K562 (cell line): ENCODE measurements at regions not wholly inside any gene's neighbourhood (a gene's known extent, or its start where the extent isn't known, plus 50 kb on each side); places are given as distances from the start of the nearest gene placed in this dataset.

Experiments used
- ATAC-seq: fragments of 200-7000 bp; cut with Tn5 transposase; 3 replicates; pipeline ENCODE4 v1.9.1; 2020; ENCODE audit warnings: moderate library complexity
- BruUV-seq: library from RNA; stranded (reverse); fragments of 400-500 nt; replicated peaks from 2 replicates; lab custom pipeline; 2021; lab: Mats Ljungman, UMichigan
- CTCF ChIA-PET: fragments of 300-600 bp; formaldehyde crosslinking; extraction: SDS; loops from one replicate; lab custom pipeline; 2021; ENCODE audit warnings: low intra/inter-chr PET ratio; lab: Yijun Ruan, JAX
- POLR2A ChIA-PET: fragments of 300-600, 350-650 bp; sonication (Branson Sonifier 250); formaldehyde crosslinking; extraction: SDS; loops from one replicate; lab custom pipeline; 2021; ENCODE audit warnings: antibody characterized with exemption, inconsistent platforms; lab: Yijun Ruan, JAX
- DNase-seq, 4 experiments: peaks; one replicate each; pipeline versions ENCODE4 v3.0.0 to v3.0.0-alpha.2; 2011 to 2018; ENCODE audit warnings: low spot score in 3 of 4, mixed read lengths in 3 of 4; ENCODE audit errors: extremely low read depth in 1 of 4
- FAIRE-seq: peaks from 2 replicates; lab custom pipeline; 2011; peaks lifted over from hg19 to GRCh38; lab: Jason Lieb, UNC
- H2AFZ ChIP-seq: 2 replicates; pipeline ENCODE4 v1.6.0; 2011; ENCODE audit warnings: low read depth, low read length, control low read depth, inconsistent platforms
- H3K27ac ChIP-seq: fragments of 200-600 bp; 3 replicates; pipeline ENCODE4 v1.8.0; 2011; ENCODE audit warnings: low read depth, mild to moderate bottlenecking, control low read depth, inconsistent platforms, low read length, moderate library complexity, mixed read lengths; ENCODE audit errors: extremely low read depth
- H3K27me3 ChIP-seq, 2 experiments: fragments of 300-600 bp in 1 of 2; 2 replicates in 1 of 2; 3 replicates in 1 of 2; pipeline versions ENCODE4 v1.6.0 to v1.8.0; 2011; ENCODE audit warnings: inconsistent platforms in 2 of 2, low read length in 2 of 2, mild to moderate bottlenecking in 1 of 2, mixed read lengths in 1 of 2, moderate library complexity in 1 of 2; ENCODE audit not compliant: control insufficient read depth in 2 of 2, insufficient read depth in 2 of 2
- H3K36me3 ChIP-seq: fragments of 300-600 bp; 3 replicates; pipeline ENCODE4 v1.8.0; 2011; ENCODE audit warnings: mild to moderate bottlenecking, low read length, inconsistent platforms; ENCODE audit not compliant: control insufficient read depth, insufficient read depth
- H3K4me1 ChIP-seq, 2 experiments: fragments of 200-600 bp in 1 of 2; replicated peaks in 1 of 2; 2 replicates in 1 of 2; 3 replicates in 1 of 2; pipeline versions ENCODE4 v1.5.1 to v1.8.0; 2011; ENCODE audit warnings: inconsistent platforms in 2 of 2, low read length in 2 of 2, mild to moderate bottlenecking in 1 of 2, mixed read lengths in 1 of 2, moderate library complexity in 1 of 2; ENCODE audit not compliant: control insufficient read depth in 2 of 2, insufficient read depth in 2 of 2
- H3K4me2 ChIP-seq: 2 replicates; pipeline ENCODE4 v1.6.1; 2011; ENCODE audit warnings: low read length, control low read depth, inconsistent platforms, mixed read lengths; ENCODE audit not compliant: insufficient read depth
- H3K4me3 ChIP-seq: fragments of 200-600 bp; sonication (generic), shearing (Covaris generic); 2 replicates; pipeline ENCODE4 v1.5.1; 2016; ENCODE audit warnings: control low read depth, inconsistent platforms
- H3K79me2 ChIP-seq: fragments of 200-600 bp; 3 replicates; pipeline ENCODE4 v1.8.0; 2011; ENCODE audit warnings: low read length, inconsistent platforms; ENCODE audit not compliant: control insufficient read depth, insufficient read depth
- H3K9ac ChIP-seq, 2 experiments: 2 replicates each; pipeline versions ENCODE4 v1.6.0 to v1.6.1; 2011; ENCODE audit warnings: low read depth in 2 of 2, low read length in 2 of 2, control low read depth in 1 of 2, inconsistent platforms in 1 of 2, mild to moderate bottlenecking in 1 of 2, mixed read lengths in 1 of 2; ENCODE audit not compliant: insufficient read depth in 1 of 2
- H3K9me1 ChIP-seq: one replicate; pipeline ENCODE4 v1.6.0; 2011; ENCODE audit warnings: inconsistent platforms, mild to moderate bottlenecking, low read length, moderate library complexity; ENCODE audit not compliant: control insufficient read depth, insufficient read depth
- H3K9me3 ChIP-seq: replicated peaks from 2 replicates; pipeline ENCODE4 v1.5.1; 2011; ENCODE audit warnings: low read depth, low read length, inconsistent platforms; ENCODE audit not compliant: control insufficient read depth, insufficient read depth
- H4K20me1 ChIP-seq: replicated peaks from 2 replicates; pipeline ENCODE4 v1.6.1; 2011; ENCODE audit warnings: low read length, inconsistent platforms, mixed read lengths; ENCODE audit not compliant: control insufficient read depth, insufficient read depth
- ATF3 ChIP-seq, 2 experiments: fragments of 450-650 bp in 1 of 2; sonication (generic) in 1 of 2; formaldehyde crosslinking in 1 of 2; IDR thresholded peaks in 1 of 2; conservative IDR thresholded peaks in 1 of 2; 2 replicates each; pipeline versions ENCODE4 v1.6.1 to v1.8.1; 2016 to 2023; ENCODE audit warnings: mild to moderate bottlenecking in 2 of 2, moderate library complexity in 2 of 2, inconsistent platforms in 1 of 2, missing genetic modification reagents in 1 of 2
- CBX1 ChIP-seq: sonication (generic); IDR thresholded peaks from 2 replicates; pipeline ENCODE4 v1.6.1; 2016; ENCODE audit warnings: antibody characterized with exemption, low read depth, mild to moderate bottlenecking
- ETV5 ChIP-seq: sonication (generic); formaldehyde crosslinking; IDR thresholded peaks from 2 replicates; pipeline ENCODE4 v1.4.0; 2020; ENCODE audit warnings: low read depth, mild to moderate bottlenecking, missing genetic modification reagents
- EWSR1 ChIP-seq: fragments of 450-650 bp; IDR thresholded peaks from 2 replicates; pipeline ENCODE4 v1.6.1; 2018; ENCODE audit warnings: borderline replicate concordance, mild to moderate bottlenecking, low read depth, moderate library complexity; ENCODE audit not compliant: partially characterized antibody
- FUS ChIP-seq: fragments of 200-400 bp; formaldehyde crosslinking; optimal IDR thresholded peaks from 2 replicates; pipeline ENCODE3; 2017; ENCODE audit warnings: low read depth, low read length
- KLF13 ChIP-seq: fragments of 450-650 bp; IDR thresholded peaks from 2 replicates; pipeline ENCODE4 v1.6.1; 2016; ENCODE audit warnings: missing genetic modification characterization, low read depth, mild to moderate bottlenecking, missing compliant biosample characterization, moderate library complexity, borderline replicate concordance
- KLF16 ChIP-seq: IDR thresholded peaks from 2 replicates; pipeline ENCODE4 v1.6.1; 2016; ENCODE audit warnings: antibody characterized with exemption
- MAFF ChIP-seq: IDR thresholded peaks from 2 replicates; pipeline ENCODE4 v1.6.1; 2012; ENCODE audit warnings: low read length, improper control_type of control experiment
- MTF1 ChIP-seq: fragments of 250-450 bp; sonication (Bioruptor Pico); IDR thresholded peaks from 2 replicates; pipeline ENCODE4 v1.9.0; 2021; ENCODE audit warnings: moderate library complexity, mild to moderate bottlenecking, inconsistent platforms, borderline replicate concordance
- NCOA6 ChIP-seq: fragments of 450-650 bp; IDR thresholded peaks from 2 replicates; pipeline ENCODE4 v1.6.1; 2017; ENCODE audit warnings: mild to moderate bottlenecking
- RB1 ChIP-seq: fragments of 450-650 bp; IDR thresholded peaks from 2 replicates; pipeline ENCODE4 v1.6.1; 2017; ENCODE audit warnings: low read depth, mild to moderate bottlenecking
- TCF7L2 ChIP-seq: fragments of 150-350 bp; IDR thresholded peaks from 2 replicates; pipeline ENCODE4 v1.6.1; 2016; ENCODE audit warnings: low read depth, mild to moderate bottlenecking, low read length, moderate library complexity
- ZC3H8 ChIP-seq: fragments of 450-650 bp; IDR thresholded peaks from 2 replicates; pipeline ENCODE4 v1.6.1; 2017
- ZNF232 ChIP-seq: sonication (generic); formaldehyde crosslinking; IDR thresholded peaks from 2 replicates; pipeline ENCODE4 v1.8.0; 2022; ENCODE audit warnings: mild to moderate bottlenecking, missing genetic modification reagents
- ZNF644 ChIP-seq: fragments of 200-800 bp; sonication (Bioruptor generic); IDR thresholded peaks from 2 replicates; pipeline ENCODE4 v1.6.1; 2016; ENCODE audit warnings: low read depth, missing genetic modification characterization, missing compliant biosample characterization
- ZNF668 ChIP-seq: fragments of 250-450 bp; sonication (Bioruptor Pico); IDR thresholded peaks from 2 replicates; pipeline ENCODE4 v1.8.0; 2022; ENCODE audit warnings: mild to moderate bottlenecking, inconsistent platforms
- ZNF699 ChIP-seq: fragments of 250-450 bp; sonication (Bioruptor Pico); IDR thresholded peaks from 2 replicates; pipeline ENCODE4 v1.8.0; 2021; ENCODE audit warnings: mild to moderate bottlenecking, moderate library complexity; ENCODE audit not compliant: insufficient replicate concordance
- ZZZ3 ChIP-seq: fragments of 450-650 bp; IDR thresholded peaks from 2 replicates; pipeline ENCODE4 v1.6.1; 2016; ENCODE audit warnings: antibody characterized with exemption, mild to moderate bottlenecking, moderate library complexity
- WGBS: fragments of 100-300 bp; shearing (Covaris generic); methylation state at CpG from one replicate; pipeline ENCODE4 v1.1.6; 2016; ENCODE audit warnings: low coverage, mixed read lengths; ENCODE audit not compliant: insufficient coverage; ENCODE audit errors: missing lambda C conversion rate; 5-methylcytosine and 5-hydroxymethylcytosine counted together
- in situ Hi-C: fragments of 300-500 bp; cut with MboI; formaldehyde crosslinking; loops from 4 replicates; pipeline ENCODE4 v1.15.0; 2018; ENCODE audit warnings: inconsistent platforms, mixed read lengths
- intact Hi-C: fragments of 100-400 bp; cut with micrococcal nuclease; formaldehyde crosslinking; loops from 2 replicates; pipeline ENCODE4 v1.14.2; 2022
- TF ChIP-seq, protein P1 (sequence below): fragments of 250-450 bp; sonication (Bioruptor Pico); IDR thresholded peaks from 2 replicates; pipeline ENCODE4 v1.4.0; 2020; ENCODE audit warnings: mild to moderate bottlenecking, moderate library complexity, borderline replicate concordance

- ChIA-PET CTCF (no interaction called here), POLR2A (interaction anchor here (1.0 to 1.7 kb wide), 2 partner anchors 9 to 27 kb away, joined by 3 to 6 read pairs; no protein-coding TSS in a partner anchor)
- Histone ChIP-seq H3K27me3 (peaks cover 0 to 3% of the 10 kb centered on the region in 2 experiments; a peak in 1 of 5 replicates), H3K27ac (no peak overlapping the region), H3K4me2 (no peak overlapping the region), H3K4me1 (no peaks in the 10 kb centered on the region), H2AFZ (no peak overlapping the region), H3K9me3 (no peaks in the 10 kb centered on the region), H3K9ac (no peak overlapping the region), H3K9me1 (no peaks in the 10 kb centered on the region), H3K36me3 (no peaks in the 10 kb centered on the region), H4K20me1 (no peaks in the 10 kb centered on the region), H3K4me3 (no peak overlapping the region), H3K79me2 (no peaks in the 10 kb centered on the region)
- WGBS, result 1% methylated on average over 7 of the region's 7 CpGs
- FAIRE-seq (no peak), ATAC-seq (no peak), DNase-seq (no peak)
- BruUV-seq, result no TSS peak
- in situ Hi-C loops, result no loop called here
- no peak for TF ChIP-seq ZNF232
- no peak for TF ChIP-seq ZZZ3
- TF ChIP-seq KLF13, result no peak
- TF ChIP-seq CBX1, result no peak
- TF ChIP-seq NCOA6, result no peak
- no peak for TF ChIP-seq RB1
- TF ChIP-seq MTF1 (CRISPR knock-in tag), result no peak
- no peak for TF ChIP-seq MAFF
- TF ChIP-seq TCF7L2, result no peak
- TF ChIP-seq EWSR1, result no peak
- TF ChIP-seq FUS, result no peak
- TF ChIP-seq, protein P1, sequence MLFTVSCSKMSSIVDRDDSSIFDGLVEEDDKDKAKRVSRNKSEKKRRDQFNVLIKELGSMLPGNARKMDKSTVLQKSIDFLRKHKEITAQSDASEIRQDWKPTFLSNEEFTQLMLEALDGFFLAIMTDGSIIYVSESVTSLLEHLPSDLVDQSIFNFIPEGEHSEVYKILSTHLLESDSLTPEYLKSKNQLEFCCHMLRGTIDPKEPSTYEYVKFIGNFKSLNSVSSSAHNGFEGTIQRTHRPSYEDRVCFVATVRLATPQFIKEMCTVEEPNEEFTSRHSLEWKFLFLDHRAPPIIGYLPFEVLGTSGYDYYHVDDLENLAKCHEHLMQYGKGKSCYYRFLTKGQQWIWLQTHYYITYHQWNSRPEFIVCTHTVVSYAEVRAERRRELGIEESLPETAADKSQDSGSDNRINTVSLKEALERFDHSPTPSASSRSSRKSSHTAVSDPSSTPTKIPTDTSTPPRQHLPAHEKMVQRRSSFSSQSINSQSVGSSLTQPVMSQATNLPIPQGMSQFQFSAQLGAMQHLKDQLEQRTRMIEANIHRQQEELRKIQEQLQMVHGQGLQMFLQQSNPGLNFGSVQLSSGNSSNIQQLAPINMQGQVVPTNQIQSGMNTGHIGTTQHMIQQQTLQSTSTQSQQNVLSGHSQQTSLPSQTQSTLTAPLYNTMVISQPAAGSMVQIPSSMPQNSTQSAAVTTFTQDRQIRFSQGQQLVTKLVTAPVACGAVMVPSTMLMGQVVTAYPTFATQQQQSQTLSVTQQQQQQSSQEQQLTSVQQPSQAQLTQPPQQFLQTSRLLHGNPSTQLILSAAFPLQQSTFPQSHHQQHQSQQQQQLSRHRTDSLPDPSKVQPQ (CRISPR knock-in tag), result no peak
- TF ChIP-seq ZNF668 (CRISPR knock-in tag), result no peak
- no peak for TF ChIP-seq ZNF644 (tag)
- TF ChIP-seq KLF16, result no peak
- no peak for TF ChIP-seq ZNF699 (CRISPR knock-in tag)
- no peak for TF ChIP-seq ZC3H8
- no peak for TF ChIP-seq ETV5 (CRISPR knock-in tag)
- no peak for TF ChIP-seq ATF3 (IDR thresholded peaks at IDR 0.05)
- TF ChIP-seq ATF3 (CRISPR knock-in tag; conservative IDR thresholded peaks at IDR 0.05), result no peak
- intact Hi-C loops, result no loop called here
Measured at GRCh38 chr6:113805173-113805790, 51.9 kb upstream of the MARCKS start.
